Heart right ventricle (tissue), 16 donors: ENCODE measurements at regions not wholly inside any gene's neighbourhood (a gene's known extent, or its start where the extent isn't known, plus 50 kb on each side); places are given as distances from the start of the nearest gene placed in this dataset.

Source experiments
- ATAC-seq, 8 donors: fragments of 200-7000 bp; cut with Tn5 transposase; one replicate each; pipeline ENCODE4 v1.9.1; 2020; ENCODE audit warnings: mild to moderate bottlenecking in 8 of 8, moderate library complexity in 8 of 8, moderate number of reproducible peaks in 1 of 8
- DNase-seq, 2 donors: peaks; one replicate each; pipeline ENCODE4 v3.0.0-alpha.2; 2020
- H3K27ac ChIP-seq, 10 donors: fragments of 200-600 bp; sonication (generic) in 2 of 10; one replicate each; pipeline versions ENCODE4 v1.5.0 to v1.8.0; 2020 to 2022; ENCODE audit warnings: mild to moderate bottlenecking in 3 of 10
- H3K27me3 ChIP-seq, 7 donors: fragments of 200-600 bp; one replicate each; pipeline ENCODE4 v1.8.0; 2021 to 2022; ENCODE audit warnings: mild to moderate bottlenecking in 2 of 7
- H3K36me3 ChIP-seq, 9 donors: fragments of 200-600 bp; sonication (generic) in 1 of 9; one replicate each; pipeline versions ENCODE4 v1.5.0 to v1.8.0; 2020 to 2022; ENCODE audit warnings: mild to moderate bottlenecking in 2 of 9
- H3K4me1 ChIP-seq, 9 donors: fragments of 200-600 bp; sonication (generic) in 1 of 9; one replicate each; pipeline versions ENCODE4 v1.5.0 to v1.8.0; 2020 to 2022; ENCODE audit warnings: mild to moderate bottlenecking in 4 of 9
- H3K4me3 ChIP-seq, 10 donors: fragments of 200-600 bp; sonication (generic) in 2 of 10; one replicate each; pipeline versions ENCODE4 v1.5.0 to v1.8.0; 2020 to 2022; ENCODE audit warnings: mild to moderate bottlenecking in 7 of 10, moderate library complexity in 2 of 10
- H3K9me3 ChIP-seq, 11 donors: fragments of 200-600 bp in 10 of 11; sonication (generic) in 2 of 11; one replicate each; pipeline versions ENCODE4 v1.5.0 to v1.8.0; 2013 to 2022; ENCODE audit warnings: mild to moderate bottlenecking in 2 of 11, control low read depth in 1 of 11, moderate library complexity in 1 of 11
- WGBS, 2 donors: extraction: QIAGEN DNeasy Blood & Tissue Kit; methylation state at CpG; one replicate each; pipeline ENCODE4 v1.1.7; 2013; ENCODE audit warnings: inconsistent platforms in 1 of 2; 5-methylcytosine and 5-hydroxymethylcytosine counted together
- intact Hi-C, 10 donors: fragments of 100-400 bp; cut with DNase I; formaldehyde crosslinking; loops; one replicate each; pipeline versions ENCODE4 v1.11.1 to v1.14.2; 2022
- TF ChIP-seq, protein P1 (sequence below), 9 donors: fragments of 200-600 bp; sonication (generic) in 2 of 9; IDR thresholded peaks; one replicate each; pipeline versions ENCODE4 v1.5.0 to v1.8.0; 2021 to 2022; ENCODE audit warnings: antibody characterized with exemption in 9 of 9, mild to moderate bottlenecking in 5 of 9, moderate library complexity in 1 of 9
- donor health status: Arrhythmogenic right ventricular cardiomyopathy.
- donor health status: ischemic (EF 13 %, LVEDD 7.1; RV severe dilation, severe dysfunction).
- donor health status: healthy with polysubstance abuse.
- donor health status: DM: no; HTN: yes; CAD: no.
- donor health status: DM: no; HTN: no; CAD: no.
- donor health status: ischemic (EF 25% LVEDD 6.9; RV normal size, moderate dysfunction).
- donor health status: ischemic (EF 25% LVEDD 5.7; RV mildly dilated, moderate dysfunction).
- donor health status: healthy.
- donor health status: DM: yes; HTN: yes; CAD: no.
- donor health status: Ischemic cardiomyopathy.
- donor health status: ischemic (EF 35%, LVEDD 5.7; RV mildly dilated, moderate dysfunction).
- donor health status: nonischemic (EF 11% LVEDD 7.7; RV severe dilation, severe dysfunction).
- donor health status: DM: yes; HTN: yes; CAD: no.
- donor health status: PGD.
- donor health status: ischemic (EF 29% LVEDD 5.4; RV normal size, mild dysfunction).
- donor health status: nonischemic (EF 23%, LVEDD 6.1; RV moderate dilation, normal function).

DNA sequence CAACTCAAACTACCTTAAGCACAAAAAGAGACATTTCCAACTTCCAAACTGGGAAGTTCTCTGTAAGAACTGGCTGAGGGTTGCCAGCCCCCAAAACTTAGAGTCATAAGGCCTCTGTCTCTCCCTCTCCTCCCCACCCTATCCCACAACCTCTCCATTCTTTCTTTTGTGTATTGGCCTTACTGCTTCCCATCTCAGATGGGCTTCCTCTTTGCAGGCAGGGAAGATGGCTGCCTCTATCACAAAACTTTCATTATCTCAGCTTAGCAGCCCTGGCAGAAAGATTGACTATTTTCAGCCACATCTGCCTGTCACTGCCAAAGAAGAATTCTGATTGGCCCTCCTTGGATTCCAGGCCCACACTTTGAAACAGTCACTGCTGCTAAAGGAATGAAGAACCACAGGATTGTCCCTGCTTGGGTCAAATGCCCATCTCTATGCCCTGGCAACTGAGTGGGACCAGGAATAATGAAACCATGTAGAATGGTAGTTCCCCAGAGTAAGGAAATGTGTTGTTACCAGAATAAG, 58.0 kb upstream of the PRKAR2B start:
- intact Hi-C loops, result loop anchor here in 1 of 10 donors (10.0 kb wide), 1 partner anchor 58 kb away; the partner anchor contains the start of gene PRKAR2B

DNA sequence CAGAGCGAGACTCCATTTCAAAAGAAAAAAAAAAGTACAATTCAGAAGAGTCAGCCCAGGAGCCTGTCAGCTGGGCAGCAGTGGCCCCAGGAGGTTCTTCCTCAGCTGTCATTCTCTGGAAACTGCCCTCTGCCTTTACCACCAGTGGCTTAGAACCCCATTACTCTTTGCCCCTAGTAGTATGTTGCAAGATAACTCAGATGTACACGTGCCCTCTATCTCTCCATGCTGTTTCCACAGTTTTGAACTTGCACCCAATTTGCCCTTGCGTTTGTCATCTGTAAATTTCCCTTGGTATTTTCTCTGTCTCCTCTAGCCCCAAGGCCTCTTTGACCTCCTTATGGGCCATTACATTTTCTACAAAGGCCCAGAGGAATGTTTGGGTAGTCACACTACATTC, 56.7 kb upstream of the PRKAR2B start:
- intact Hi-C loops, result loop anchor here in 1 of 10 donors (10.0 kb wide), 1 partner anchor 57 kb away; the partner anchor contains the start of gene PRKAR2B
- Histone ChIP-seq H3K27me3 (no peaks in the 10 kb centered on the region), H3K36me3 (no peaks in the 10 kb centered on the region), H3K4me3 (no peak overlapping the region), H3K4me1 (peaks cover 0 to 5% (median 0%) of the 10 kb centered on the region in 9 donors), H3K9me3 (no peaks in the 10 kb centered on the region), H3K27ac (no peak overlapping the region)
- peak in 1 of 8 donors; percentile 56 for ATAC-seq
- 87 to 91% methylated on average over 3 of the region's 3 CpGs for WGBS, 2 donors
- TF ChIP-seq, protein P1, sequence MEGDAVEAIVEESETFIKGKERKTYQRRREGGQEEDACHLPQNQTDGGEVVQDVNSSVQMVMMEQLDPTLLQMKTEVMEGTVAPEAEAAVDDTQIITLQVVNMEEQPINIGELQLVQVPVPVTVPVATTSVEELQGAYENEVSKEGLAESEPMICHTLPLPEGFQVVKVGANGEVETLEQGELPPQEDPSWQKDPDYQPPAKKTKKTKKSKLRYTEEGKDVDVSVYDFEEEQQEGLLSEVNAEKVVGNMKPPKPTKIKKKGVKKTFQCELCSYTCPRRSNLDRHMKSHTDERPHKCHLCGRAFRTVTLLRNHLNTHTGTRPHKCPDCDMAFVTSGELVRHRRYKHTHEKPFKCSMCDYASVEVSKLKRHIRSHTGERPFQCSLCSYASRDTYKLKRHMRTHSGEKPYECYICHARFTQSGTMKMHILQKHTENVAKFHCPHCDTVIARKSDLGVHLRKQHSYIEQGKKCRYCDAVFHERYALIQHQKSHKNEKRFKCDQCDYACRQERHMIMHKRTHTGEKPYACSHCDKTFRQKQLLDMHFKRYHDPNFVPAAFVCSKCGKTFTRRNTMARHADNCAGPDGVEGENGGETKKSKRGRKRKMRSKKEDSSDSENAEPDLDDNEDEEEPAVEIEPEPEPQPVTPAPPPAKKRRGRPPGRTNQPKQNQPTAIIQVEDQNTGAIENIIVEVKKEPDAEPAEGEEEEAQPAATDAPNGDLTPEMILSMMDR (IDR thresholded peaks at IDR 0.05), result no peak
- DNase-seq, result no peak

More for the DNA sequence above, 58.0 kb upstream of the PRKAR2B start:
- TF ChIP-seq, protein P1 (IDR thresholded peaks at IDR 0.05), result no peak
- no peaks in the 10 kb centered on the region for H3K36me3 ChIP-seq
- H3K4me1 ChIP-seq, result no peaks in the 10 kb centered on the region
- ATAC-seq, result no peak
- H3K4me3 ChIP-seq, result no peak overlapping the region
- H3K27me3 ChIP-seq, result no peaks in the 10 kb centered on the region
- no peak overlapping the region for H3K27ac ChIP-seq
- DNase-seq, result no peak
- H3K9me3 ChIP-seq, result no peaks in the 10 kb centered on the region

DNA sequence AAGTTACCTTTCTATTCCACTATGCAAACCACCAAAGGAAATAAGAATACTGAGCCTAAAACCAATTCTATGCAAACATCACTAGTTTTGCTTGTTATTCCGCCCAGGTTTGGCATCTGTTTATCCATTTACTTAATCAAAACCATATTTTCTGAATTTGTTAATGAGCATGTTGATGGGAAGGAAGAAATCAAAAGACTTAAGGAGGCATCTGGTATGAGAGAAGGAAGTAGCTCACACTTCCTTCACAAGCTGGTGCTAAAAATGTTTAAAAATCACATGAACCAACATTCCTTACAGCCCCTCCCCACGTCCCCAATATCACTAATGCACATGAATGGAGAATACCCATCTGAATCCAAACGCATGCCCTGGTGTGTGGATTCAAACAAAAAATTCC, 52.0 kb upstream of the PRKAR2B start:
- H3K9me3 ChIP-seq, result no peaks in the 10 kb centered on the region
- TF ChIP-seq, protein P1 (IDR thresholded peaks at IDR 0.05), result no peak
- H3K4me3 ChIP-seq, result no peak overlapping the region
- 52 to 58% methylated on average over 3 of the region's 3 CpGs for WGBS, 2 donors
- H3K27me3 ChIP-seq, result no peaks in the 10 kb centered on the region
- no peak for DNase-seq
- peaks cover 0 to 6% (median 0%) of the 10 kb centered on the region in 9 donors for H3K4me1 ChIP-seq
- no peak for ATAC-seq
- H3K36me3 ChIP-seq, result no peaks in the 10 kb centered on the region
- intact Hi-C loops, result no loop called here
- no peak overlapping the region for H3K27ac ChIP-seq
